NCI-H187 (cell line): ENCODE measurements at regions not wholly inside any gene's neighbourhood (a gene's known extent, or its start where the extent isn't known, plus 50 kb on each side); places are given as distances from the start of the nearest gene placed in this dataset.

Source experiments
- DNase-seq, 2 experiments: peaks; one replicate each; lab custom pipeline; 2025; lab: John Stamatoyannopoulos, UW

- DNase-seq: no peak
Measured at GRCh38 chr14:101179691-101180211, 276.2 kb upstream of the RTL1 start.

- no peak for DNase-seq
Measured at GRCh38 chr14:101181446-101182313, 278.2 kb upstream of the RTL1 start.

GRCh38 chr14:101182476-101182875, 279.0 kb upstream of the RTL1 start:
- no peak for DNase-seq

GRCh38 chr14:101183376-101184103, 280.0 kb upstream of the RTL1 start:
- DNase-seq: no peak

- DNase-seq: no peak
Measured at GRCh38 chr14:101184104-101184455, 280.6 kb upstream of the RTL1 start.

- DNase-seq: no peak
Measured at GRCh38 chr14:101184572-101184971, 281.1 kb upstream of the RTL1 start.

- DNase-seq: no peak
Measured at GRCh38 chr14:101185073-101185835, 281.7 kb upstream of the RTL1 start.

- DNase-seq: no peak
Measured at GRCh38 chr14:101185946-101186345, 282.4 kb upstream of the RTL1 start.

- DNase-seq: no peak
Measured at GRCh38 chr14:101186544-101186943, 283.0 kb upstream of the RTL1 start.

GRCh38 chr14:101186992-101187815, 283.7 kb upstream of the RTL1 start:
- DNase-seq: no peak

GRCh38 chr14:101187816-101188570, 284.5 kb upstream of the RTL1 start:
- DNase-seq: no peak

GRCh38 chr14:101188571-101188915, 285.0 kb upstream of the RTL1 start:
- no peak for DNase-seq

- DNase-seq: no peak
Measured at GRCh38 chr14:101189266-101189665, 285.7 kb upstream of the RTL1 start.

- DNase-seq: no peak
Measured at GRCh38 chr14:101189962-101190560, 286.5 kb upstream of the RTL1 start.

- no peak for DNase-seq
Measured at GRCh38 chr14:101191101-101191720, 287.7 kb upstream of the RTL1 start.

- DNase-seq: no peak
Measured at GRCh38 chr14:101191721-101192660, 288.5 kb upstream of the RTL1 start.

GRCh38 chr14:101192661-101193000, 289.1 kb upstream of the RTL1 start:
- no peak for DNase-seq

GRCh38 chr14:101193106-101193844, 289.8 kb upstream of the RTL1 start:
- DNase-seq: no peak
